ENCODE measurements at regions not wholly inside any gene's neighbourhood (a gene's known extent, or its start where the extent isn't known, plus 50 kb on each side); places are given as distances from the start of the nearest gene placed in this dataset.

DNA sequence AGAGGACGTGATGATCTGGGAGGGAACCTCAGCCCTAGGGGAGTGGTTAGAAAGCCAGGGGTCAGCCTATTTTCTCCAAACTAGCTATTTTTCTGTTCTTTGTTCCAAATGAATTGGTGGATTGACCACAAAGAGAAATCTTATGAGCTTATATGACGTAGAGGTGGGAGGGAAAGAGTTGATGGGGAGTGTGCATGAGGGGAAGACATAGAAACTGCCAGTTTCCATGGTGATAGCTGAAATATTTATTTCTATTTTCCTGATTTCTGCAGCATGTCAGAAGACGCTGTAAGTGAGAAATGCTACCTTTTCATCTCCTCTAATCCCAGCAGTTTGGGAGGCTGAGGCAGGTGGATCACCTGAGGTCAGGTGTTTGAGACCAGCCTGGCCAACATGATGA is 51.4 kb upstream of the CISTR start:
- H3K4me3 Mint-ChIP-seq: no peak overlapping the region
- no peaks in the 10 kb centered on the region for H3K36me3 Mint-ChIP-seq (ENCODE audit: low read depth)
- peaks cover 8% of the 10 kb centered on the region for H3K4me1 Mint-ChIP-seq
- H3K27ac Mint-ChIP-seq: no peak overlapping the region
- no peaks in the 10 kb centered on the region for H3K9me3 Mint-ChIP-seq
- TF ChIP-seq, protein P1, sequence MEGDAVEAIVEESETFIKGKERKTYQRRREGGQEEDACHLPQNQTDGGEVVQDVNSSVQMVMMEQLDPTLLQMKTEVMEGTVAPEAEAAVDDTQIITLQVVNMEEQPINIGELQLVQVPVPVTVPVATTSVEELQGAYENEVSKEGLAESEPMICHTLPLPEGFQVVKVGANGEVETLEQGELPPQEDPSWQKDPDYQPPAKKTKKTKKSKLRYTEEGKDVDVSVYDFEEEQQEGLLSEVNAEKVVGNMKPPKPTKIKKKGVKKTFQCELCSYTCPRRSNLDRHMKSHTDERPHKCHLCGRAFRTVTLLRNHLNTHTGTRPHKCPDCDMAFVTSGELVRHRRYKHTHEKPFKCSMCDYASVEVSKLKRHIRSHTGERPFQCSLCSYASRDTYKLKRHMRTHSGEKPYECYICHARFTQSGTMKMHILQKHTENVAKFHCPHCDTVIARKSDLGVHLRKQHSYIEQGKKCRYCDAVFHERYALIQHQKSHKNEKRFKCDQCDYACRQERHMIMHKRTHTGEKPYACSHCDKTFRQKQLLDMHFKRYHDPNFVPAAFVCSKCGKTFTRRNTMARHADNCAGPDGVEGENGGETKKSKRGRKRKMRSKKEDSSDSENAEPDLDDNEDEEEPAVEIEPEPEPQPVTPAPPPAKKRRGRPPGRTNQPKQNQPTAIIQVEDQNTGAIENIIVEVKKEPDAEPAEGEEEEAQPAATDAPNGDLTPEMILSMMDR (IDR thresholded peaks at IDR 0.05; ENCODE audit: unreplicated experiment in 3 of 3): no peak
- peaks cover 86% of the 10 kb centered on the region for H3K27me3 Mint-ChIP-seq (ENCODE audit: low read depth)

DNA sequence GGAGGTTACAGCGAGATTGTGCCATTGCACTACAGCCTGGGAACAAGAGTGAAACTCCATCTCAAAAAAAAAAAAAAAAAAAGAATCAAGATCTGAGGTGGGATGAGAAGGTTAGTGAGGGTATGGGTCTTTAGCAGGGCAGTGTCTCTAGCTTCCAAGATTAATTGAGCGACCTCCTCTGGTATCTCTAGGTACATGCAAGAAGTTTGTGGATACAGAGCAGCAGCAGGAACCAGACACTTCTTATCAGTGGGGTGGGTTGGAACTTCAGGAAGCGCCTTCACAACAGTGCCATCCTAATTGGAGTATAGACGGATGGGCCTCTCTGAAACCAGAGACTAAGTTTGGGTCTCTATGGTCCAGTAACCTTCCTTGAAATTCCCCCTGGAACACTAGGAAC is 51.9 kb upstream of the CISTR start:
- no peak overlapping the region for H3K4me3 Mint-ChIP-seq

DNA sequence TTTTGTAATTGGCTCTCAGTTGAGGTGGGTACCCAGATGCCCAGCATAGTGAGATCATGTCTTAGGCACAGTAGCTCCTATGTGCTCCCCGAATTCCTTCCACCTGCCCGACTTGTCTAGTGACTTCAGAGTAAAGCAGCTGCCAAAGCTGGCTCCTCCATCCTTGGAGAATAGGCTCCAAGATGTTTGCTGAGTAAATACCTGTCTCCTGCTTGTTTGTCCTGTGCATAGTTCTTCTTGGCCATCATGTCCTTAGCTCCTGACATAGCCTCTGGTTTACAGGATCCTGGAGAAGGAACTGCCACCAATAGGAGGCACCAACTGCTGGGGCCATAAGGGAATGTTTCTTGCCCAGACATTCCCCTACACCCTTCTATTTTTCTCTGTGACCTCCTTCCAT is 52.6 kb upstream of the CISTR start:
- H3K27me3 Mint-ChIP-seq (ENCODE audit: low read depth): peaks cover 73% of the 10 kb centered on the region
- no peaks in the 10 kb centered on the region for H3K9me3 Mint-ChIP-seq
- H3K36me3 Mint-ChIP-seq (ENCODE audit: low read depth): no peaks in the 10 kb centered on the region
- H3K4me1 Mint-ChIP-seq: peaks cover 8% of the 10 kb centered on the region
- H3K27ac Mint-ChIP-seq: no peak overlapping the region
- no peak overlapping the region for H3K4me3 Mint-ChIP-seq
- TF ChIP-seq, protein P1 (IDR thresholded peaks at IDR 0.05; ENCODE audit: unreplicated experiment in 3 of 3): no peak

More for the DNA sequence above, 51.9 kb upstream of the CISTR start:
- peaks cover 8% of the 10 kb centered on the region for H3K4me1 Mint-ChIP-seq
- no peaks in the 10 kb centered on the region for H3K9me3 Mint-ChIP-seq
- no peak overlapping the region for H3K27ac Mint-ChIP-seq
- TF ChIP-seq, protein P1 (IDR thresholded peaks at IDR 0.05; ENCODE audit: unreplicated experiment in 3 of 3): no peak
- H3K36me3 Mint-ChIP-seq (ENCODE audit: low read depth): no peaks in the 10 kb centered on the region
- H3K27me3 Mint-ChIP-seq (ENCODE audit: low read depth): peaks cover 80% of the 10 kb centered on the region

DNA sequence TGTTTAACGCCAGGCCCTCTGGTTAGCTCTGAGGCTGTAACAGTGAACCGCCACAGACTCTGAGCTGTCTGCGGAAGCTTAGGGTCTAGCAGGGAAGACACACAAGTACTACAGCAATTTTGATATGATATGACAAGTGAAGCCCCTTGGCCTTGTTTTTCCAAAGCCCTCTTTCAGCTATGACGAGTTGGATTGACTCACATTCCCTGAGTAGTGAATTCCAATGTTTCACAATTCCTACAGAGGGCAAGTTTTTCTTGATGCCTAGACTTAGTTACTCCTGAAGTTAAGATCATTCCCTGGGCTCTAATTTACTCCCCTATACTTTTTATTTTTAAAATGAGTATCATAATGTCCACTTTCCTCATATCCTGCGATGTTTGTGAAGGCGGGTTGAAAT is 53.3 kb upstream of the CISTR start:
- H3K9me3 Mint-ChIP-seq: no peaks in the 10 kb centered on the region
- no peak overlapping the region for H3K27ac Mint-ChIP-seq
- no peak overlapping the region for H3K4me3 Mint-ChIP-seq
- peaks cover 70% of the 10 kb centered on the region for H3K27me3 Mint-ChIP-seq (ENCODE audit: low read depth)
- H3K4me1 Mint-ChIP-seq: peaks cover 8% of the 10 kb centered on the region
- TF ChIP-seq, protein P1 (IDR thresholded peaks at IDR 0.05; ENCODE audit: unreplicated experiment in 3 of 3): no peak
- no peaks in the 10 kb centered on the region for H3K36me3 Mint-ChIP-seq (ENCODE audit: low read depth)

DNA sequence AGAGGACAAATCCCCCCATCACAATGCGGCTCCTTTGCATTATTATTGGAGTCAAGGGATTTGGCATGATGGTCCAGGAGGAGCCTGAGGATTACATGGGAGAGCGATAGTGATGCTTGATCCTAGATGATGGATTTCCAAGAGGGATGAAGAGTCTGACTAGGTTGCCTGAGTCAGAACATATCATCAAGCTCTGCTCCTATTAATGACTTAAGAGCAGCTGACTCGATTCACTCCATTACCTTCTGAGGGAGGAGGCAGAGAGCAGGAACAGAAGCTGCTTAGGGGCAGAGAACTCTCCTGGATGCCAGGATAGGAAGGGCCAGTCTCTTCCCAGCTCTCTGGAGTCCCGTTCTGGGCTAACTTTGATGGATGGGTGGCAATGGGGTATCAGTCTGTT is 54.0 kb upstream of the CISTR start:
- no peaks in the 10 kb centered on the region for H3K9me3 Mint-ChIP-seq
- peaks cover 62% of the 10 kb centered on the region for H3K27me3 Mint-ChIP-seq (ENCODE audit: low read depth)
- peaks cover 8% of the 10 kb centered on the region for H3K4me1 Mint-ChIP-seq
- H3K36me3 Mint-ChIP-seq (ENCODE audit: low read depth): no peaks in the 10 kb centered on the region
- TF ChIP-seq, protein P1 (IDR thresholded peaks at IDR 0.05; ENCODE audit: unreplicated experiment in 3 of 3): no peak
- H3K4me3 Mint-ChIP-seq: no peak overlapping the region
- no peak overlapping the region for H3K27ac Mint-ChIP-seq

DNA sequence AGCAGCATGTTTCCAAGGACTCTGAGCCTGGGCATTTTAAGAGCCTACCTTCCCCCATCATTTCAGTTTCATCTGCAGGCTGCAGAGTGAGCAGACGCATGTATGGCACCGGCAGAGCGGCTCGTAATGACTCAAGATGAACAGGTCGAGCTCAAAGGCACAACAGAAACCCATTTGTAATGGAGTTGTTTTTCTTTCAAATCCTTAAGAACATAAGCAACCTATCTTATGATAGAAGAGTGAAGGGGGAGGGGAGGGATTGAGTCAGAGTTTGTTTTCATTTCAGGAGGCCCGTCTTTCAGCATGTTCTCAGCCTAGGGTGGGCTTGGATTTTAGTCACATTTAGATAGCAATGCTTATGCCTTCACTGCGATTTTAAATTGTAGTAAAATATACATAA is 54.9 kb upstream of the CISTR start:
- Mint-ChIP-seq H3K27ac (peak overlapping the region in 2 of 3 experiments; percentile 24 to 62), H3K4me3 (no peak overlapping the region), H3K36me3 (ENCODE audit: low read depth) (no peaks in the 10 kb centered on the region), H3K4me1 (peaks cover 8% of the 10 kb centered on the region), H3K27me3 (ENCODE audit: low read depth) (peaks cover 53% of the 10 kb centered on the region), H3K9me3 (no peaks in the 10 kb centered on the region)
- TF ChIP-seq, protein P1 (IDR thresholded peaks at IDR 0.05; ENCODE audit: unreplicated experiment in 3 of 3): no peak
